Left lung (tissue), 4 donors: ENCODE measurements at regions not wholly inside any gene's neighbourhood (a gene's known extent, or its start where the extent isn't known, plus 50 kb on each side); places are given as distances from the start of the nearest gene placed in this dataset.

Experiments used
- ATAC-seq: fragments of 200-7000 bp; cut with Tn5 transposase; one replicate; pipeline ENCODE4 v1.9.1; 2020; ENCODE audit warnings: moderate library complexity
- DNase-seq, 4 donors: peaks; one replicate each; pipeline ENCODE4 v3.0.0-alpha.2; 2013 to 2020
- H3K27ac ChIP-seq, 2 donors: fragments of 200-600 bp; sonication (generic) in 1 of 2; one replicate each; pipeline versions ENCODE4 v1.5.0 to v1.8.0; 2020 to 2021
- H3K27me3 ChIP-seq, 2 donors: fragments of 200-600 bp; sonication (generic) in 1 of 2; one replicate each; pipeline versions ENCODE4 v1.5.0 to v1.8.0; 2020 to 2021
- H3K36me3 ChIP-seq, 2 donors: fragments of 200-600 bp; sonication (generic) in 1 of 2; one replicate each; pipeline versions ENCODE4 v1.5.0 to v1.8.0; 2020 to 2021
- H3K4me1 ChIP-seq, 2 donors: fragments of 200-600 bp; one replicate each; pipeline ENCODE4 v1.8.0; 2021
- H3K4me3 ChIP-seq, 2 donors: fragments of 200-600 bp; sonication (generic) in 1 of 2; one replicate each; pipeline versions ENCODE4 v1.5.0 to v1.8.0; 2020 to 2021; ENCODE audit warnings: mild to moderate bottlenecking in 1 of 2
- H3K9me3 ChIP-seq, 2 donors: fragments of 200-600 bp; sonication (generic) in 1 of 2; one replicate each; pipeline versions ENCODE4 v1.5.0 to v1.8.0; 2020 to 2021
- intact Hi-C, 2 donors: fragments of 100-400 bp; cut with DNase I; formaldehyde crosslinking; loops; one replicate each; pipeline versions ENCODE4 v1.11.2 to v1.14.2; 2022
- TF ChIP-seq, protein P1 (sequence below), 2 donors: fragments of 200-600 bp; sonication (generic) in 1 of 2; IDR thresholded peaks; one replicate each; pipeline versions ENCODE4 v1.5.0 to v1.8.0; 2021; ENCODE audit warnings: antibody characterized with exemption in 2 of 2
- donor health status: DM: no; HTN: yes; CAD: no.
- donor health status: DM: no; HTN: no; CAD: no.

DNA sequence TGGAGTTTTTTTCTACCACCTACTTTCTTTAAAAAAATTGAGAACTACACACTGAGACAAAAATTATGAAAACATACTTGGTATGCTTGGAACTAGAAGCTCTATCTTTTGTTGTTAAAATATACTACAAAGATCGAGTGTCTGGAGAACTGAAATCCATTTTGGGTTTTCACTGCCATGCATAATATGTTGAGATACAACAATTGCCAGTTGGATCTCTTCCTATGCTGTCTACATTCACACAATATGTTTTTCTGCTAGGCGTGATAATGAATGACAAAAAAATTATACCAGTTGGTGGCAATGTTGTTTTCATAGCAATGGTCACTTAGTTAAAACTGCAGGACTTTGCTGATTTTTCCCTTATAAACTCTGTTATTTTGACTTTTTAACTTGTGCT lies 605.4 kb upstream of the LCORL start:
- intact Hi-C loops = no loop called here

DNA sequence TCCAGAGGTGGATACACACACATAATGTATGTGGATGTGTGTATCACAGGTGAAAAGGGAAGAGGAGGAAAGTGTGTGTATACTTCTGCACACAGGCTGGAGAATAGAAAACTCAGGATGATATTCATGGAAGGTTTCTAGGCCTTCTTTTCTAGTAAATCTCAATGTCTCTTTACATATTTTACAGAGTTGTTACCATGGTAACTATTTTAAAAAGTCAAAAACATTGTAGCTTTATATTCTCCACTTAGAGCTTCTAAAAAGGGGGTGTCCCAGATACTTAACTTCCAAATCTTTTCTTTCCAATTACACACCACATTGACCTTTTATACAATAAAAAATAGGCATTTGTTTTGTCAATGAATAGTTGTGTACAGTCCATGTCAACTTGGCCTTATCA lies 604.8 kb upstream of the LCORL start:
- intact Hi-C loops = no loop called here
- DNase-seq (no peak), ATAC-seq (no peak)
- H3K4me3 ChIP-seq = no peak overlapping the region
- no peaks in the 10 kb centered on the region for H3K4me1 ChIP-seq
- H3K27ac ChIP-seq = no peak overlapping the region
- TF ChIP-seq, protein P1, sequence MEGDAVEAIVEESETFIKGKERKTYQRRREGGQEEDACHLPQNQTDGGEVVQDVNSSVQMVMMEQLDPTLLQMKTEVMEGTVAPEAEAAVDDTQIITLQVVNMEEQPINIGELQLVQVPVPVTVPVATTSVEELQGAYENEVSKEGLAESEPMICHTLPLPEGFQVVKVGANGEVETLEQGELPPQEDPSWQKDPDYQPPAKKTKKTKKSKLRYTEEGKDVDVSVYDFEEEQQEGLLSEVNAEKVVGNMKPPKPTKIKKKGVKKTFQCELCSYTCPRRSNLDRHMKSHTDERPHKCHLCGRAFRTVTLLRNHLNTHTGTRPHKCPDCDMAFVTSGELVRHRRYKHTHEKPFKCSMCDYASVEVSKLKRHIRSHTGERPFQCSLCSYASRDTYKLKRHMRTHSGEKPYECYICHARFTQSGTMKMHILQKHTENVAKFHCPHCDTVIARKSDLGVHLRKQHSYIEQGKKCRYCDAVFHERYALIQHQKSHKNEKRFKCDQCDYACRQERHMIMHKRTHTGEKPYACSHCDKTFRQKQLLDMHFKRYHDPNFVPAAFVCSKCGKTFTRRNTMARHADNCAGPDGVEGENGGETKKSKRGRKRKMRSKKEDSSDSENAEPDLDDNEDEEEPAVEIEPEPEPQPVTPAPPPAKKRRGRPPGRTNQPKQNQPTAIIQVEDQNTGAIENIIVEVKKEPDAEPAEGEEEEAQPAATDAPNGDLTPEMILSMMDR (IDR thresholded peaks at IDR 0.05) = no peak
- H3K9me3 ChIP-seq = peaks cover 0 to 8% of the 10 kb centered on the region in 2 donors
- H3K36me3 ChIP-seq = no peaks in the 10 kb centered on the region
- no peaks in the 10 kb centered on the region for H3K27me3 ChIP-seq

More for the DNA sequence above, 605.4 kb upstream of the LCORL start:
- no peak overlapping the region for H3K4me3 ChIP-seq
- no peak for ATAC-seq
- H3K36me3 ChIP-seq = no peaks in the 10 kb centered on the region
- no peak overlapping the region for H3K27ac ChIP-seq
- no peak for DNase-seq
- TF ChIP-seq, protein P1 (IDR thresholded peaks at IDR 0.05) = no peak
- H3K4me1 ChIP-seq = no peaks in the 10 kb centered on the region
- H3K27me3 ChIP-seq = no peaks in the 10 kb centered on the region
- peaks cover 0 to 8% of the 10 kb centered on the region in 2 donors for H3K9me3 ChIP-seq

DNA sequence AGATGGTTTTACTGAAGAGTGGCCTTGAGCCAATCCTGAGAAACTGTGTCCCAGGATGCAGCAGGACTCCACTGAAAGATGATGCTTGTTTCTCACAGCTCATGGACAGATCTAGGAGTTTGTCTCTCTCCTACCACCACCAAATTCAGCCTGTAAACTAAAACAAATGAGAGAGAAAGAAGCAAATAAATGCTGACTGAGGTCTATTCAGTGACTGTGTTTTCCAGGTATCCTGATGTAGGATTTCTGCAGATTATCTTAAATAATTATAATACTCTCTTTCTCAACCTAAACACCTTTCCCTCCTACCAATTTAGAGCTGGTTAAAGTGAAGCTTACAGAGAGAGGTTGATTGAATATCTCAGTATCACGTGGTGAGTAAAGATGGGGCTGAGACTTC lies 599.6 kb upstream of the LCORL start:
- H3K36me3 ChIP-seq = no peaks in the 10 kb centered on the region
- TF ChIP-seq, protein P1 (IDR thresholded peaks at IDR 0.05) = no peak
- intact Hi-C loops = no loop called here
- no peak for DNase-seq
- no peaks in the 10 kb centered on the region for H3K4me1 ChIP-seq
- H3K4me3 ChIP-seq = no peak overlapping the region
- no peaks in the 10 kb centered on the region for H3K9me3 ChIP-seq
- ATAC-seq = no peak
- no peak overlapping the region for H3K27ac ChIP-seq
- no peaks in the 10 kb centered on the region for H3K27me3 ChIP-seq

DNA sequence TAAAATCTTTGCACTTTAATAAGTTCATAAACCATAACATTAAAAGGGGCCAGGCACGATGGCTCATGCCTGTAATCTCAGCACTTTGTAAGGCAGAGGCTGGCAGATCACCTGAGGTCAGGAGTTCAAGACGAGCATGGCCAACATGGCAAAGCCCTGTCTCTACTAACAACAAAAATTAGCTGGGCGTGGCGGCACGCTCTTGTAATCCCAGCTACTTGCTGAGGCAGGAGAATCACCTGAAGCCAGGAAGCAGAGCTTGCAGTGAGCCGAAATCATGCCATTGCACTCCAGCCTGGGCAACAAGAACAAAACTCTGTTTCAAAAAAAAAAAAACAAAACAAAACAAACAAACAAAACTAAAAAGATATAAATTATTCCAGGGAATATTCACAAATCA lies 595.2 kb upstream of the LCORL start:
- Histone ChIP-seq H3K27me3 (no peaks in the 10 kb centered on the region), H3K4me3 (no peak overlapping the region), H3K9me3 (no peaks in the 10 kb centered on the region), H3K4me1 (no peaks in the 10 kb centered on the region), H3K27ac (no peak overlapping the region), H3K36me3 (no peaks in the 10 kb centered on the region)
- no peak for ATAC-seq
- TF ChIP-seq, protein P1 (IDR thresholded peaks at IDR 0.05) = no peak
- intact Hi-C loops = no loop called here
- DNase-seq = no peak

DNA sequence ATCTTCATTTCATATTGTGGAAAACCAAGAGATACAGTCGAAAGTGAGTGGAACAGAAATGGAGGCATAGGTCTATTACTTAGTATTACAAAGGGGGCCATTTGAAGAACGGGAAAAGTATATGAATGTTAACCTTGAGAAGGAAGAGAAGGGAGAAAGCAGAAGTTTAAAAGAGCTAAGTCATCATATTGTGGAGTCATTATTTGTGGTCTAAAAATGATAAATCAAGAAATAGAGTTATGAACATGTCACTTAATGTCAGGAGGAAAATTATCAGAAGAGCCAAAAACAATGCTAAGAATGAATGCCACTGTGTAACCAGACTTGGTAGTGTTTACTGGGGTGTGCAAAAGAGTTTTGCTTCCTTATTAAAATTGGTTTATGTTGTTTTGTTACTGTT lies 589.5 kb upstream of the LCORL start:
- Histone ChIP-seq H3K27me3 (no peaks in the 10 kb centered on the region), H3K4me1 (no peaks in the 10 kb centered on the region), H3K36me3 (no peaks in the 10 kb centered on the region), H3K9me3 (no peaks in the 10 kb centered on the region), H3K4me3 (no peak overlapping the region), H3K27ac (no peak overlapping the region)
- no peak for DNase-seq
- TF ChIP-seq, protein P1 (IDR thresholded peaks at IDR 0.05) = no peak
- intact Hi-C loops = no loop called here
- ATAC-seq = no peak
